ENCODE measurements at regions not wholly inside any gene's neighbourhood (a gene's known extent, or its start where the extent isn't known, plus 50 kb on each side); places are given as distances from the start of the nearest gene placed in this dataset.

DNA sequence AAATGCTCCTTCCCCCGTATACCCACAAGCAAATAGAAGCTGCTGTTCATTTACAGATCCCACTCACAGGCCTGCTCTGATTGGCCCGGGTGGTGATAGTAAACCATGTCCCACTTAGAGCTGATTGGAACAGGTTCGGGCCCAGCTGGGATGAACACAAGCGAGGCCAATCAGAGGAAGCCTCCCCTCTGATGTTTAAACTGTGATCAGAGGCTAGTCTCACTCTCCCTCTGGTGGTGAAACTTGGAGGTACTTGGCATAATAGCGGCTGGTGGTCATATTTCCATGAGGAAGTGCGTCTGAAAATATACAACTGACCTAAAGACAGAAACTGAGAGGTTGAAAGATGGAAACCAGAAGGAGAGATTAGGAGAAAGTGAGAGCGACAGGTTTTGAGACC, 51.5 kb upstream of the TRPC3 start (continued):
- TF ChIP-seq, protein P1, sequence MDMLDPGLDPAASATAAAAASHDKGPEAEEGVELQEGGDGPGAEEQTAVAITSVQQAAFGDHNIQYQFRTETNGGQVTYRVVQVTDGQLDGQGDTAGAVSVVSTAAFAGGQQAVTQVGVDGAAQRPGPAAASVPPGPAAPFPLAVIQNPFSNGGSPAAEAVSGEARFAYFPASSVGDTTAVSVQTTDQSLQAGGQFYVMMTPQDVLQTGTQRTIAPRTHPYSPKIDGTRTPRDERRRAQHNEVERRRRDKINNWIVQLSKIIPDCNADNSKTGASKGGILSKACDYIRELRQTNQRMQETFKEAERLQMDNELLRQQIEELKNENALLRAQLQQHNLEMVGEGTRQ (IDR thresholded peaks at IDR 0.05; ENCODE audit: low read depth, low read length) = no peak
- TF ChIP-seq, protein P1 (CRISPR knock-in tag; IDR thresholded peaks at IDR 0.05; ENCODE audit: borderline replicate concordance) = no peak
- TF ChIP-seq ZNF264 (CRISPR knock-in tag; IDR thresholded peaks at IDR 0.05) = no peak
- TF ChIP-seq, protein P2, sequence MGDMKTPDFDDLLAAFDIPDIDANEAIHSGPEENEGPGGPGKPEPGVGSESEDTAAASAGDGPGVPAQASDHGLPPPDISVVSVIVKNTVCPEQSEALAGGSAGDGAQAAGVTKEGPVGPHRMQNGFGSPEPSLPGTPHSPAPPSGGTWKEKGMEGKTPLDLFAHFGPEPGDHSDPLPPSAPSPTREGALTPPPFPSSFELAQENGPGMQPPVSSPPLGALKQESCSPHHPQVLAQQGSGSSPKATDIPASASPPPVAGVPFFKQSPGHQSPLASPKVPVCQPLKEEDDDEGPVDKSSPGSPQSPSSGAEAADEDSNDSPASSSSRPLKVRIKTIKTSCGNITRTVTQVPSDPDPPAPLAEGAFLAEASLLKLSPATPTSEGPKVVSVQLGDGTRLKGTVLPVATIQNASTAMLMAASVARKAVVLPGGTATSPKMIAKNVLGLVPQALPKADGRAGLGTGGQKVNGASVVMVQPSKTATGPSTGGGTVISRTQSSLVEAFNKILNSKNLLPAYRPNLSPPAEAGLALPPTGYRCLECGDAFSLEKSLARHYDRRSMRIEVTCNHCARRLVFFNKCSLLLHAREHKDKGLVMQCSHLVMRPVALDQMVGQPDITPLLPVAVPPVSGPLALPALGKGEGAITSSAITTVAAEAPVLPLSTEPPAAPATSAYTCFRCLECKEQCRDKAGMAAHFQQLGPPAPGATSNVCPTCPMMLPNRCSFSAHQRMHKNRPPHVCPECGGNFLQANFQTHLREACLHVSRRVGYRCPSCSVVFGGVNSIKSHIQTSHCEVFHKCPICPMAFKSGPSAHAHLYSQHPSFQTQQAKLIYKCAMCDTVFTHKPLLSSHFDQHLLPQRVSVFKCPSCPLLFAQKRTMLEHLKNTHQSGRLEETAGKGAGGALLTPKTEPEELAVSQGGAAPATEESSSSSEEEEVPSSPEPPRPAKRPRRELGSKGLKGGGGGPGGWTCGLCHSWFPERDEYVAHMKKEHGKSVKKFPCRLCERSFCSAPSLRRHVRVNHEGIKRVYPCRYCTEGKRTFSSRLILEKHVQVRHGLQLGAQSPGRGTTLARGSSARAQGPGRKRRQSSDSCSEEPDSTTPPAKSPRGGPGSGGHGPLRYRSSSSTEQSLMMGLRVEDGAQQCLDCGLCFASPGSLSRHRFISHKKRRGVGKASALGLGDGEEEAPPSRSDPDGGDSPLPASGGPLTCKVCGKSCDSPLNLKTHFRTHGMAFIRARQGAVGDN (CRISPR knock-in tag; IDR thresholded peaks at IDR 0.05) = no peak
- TF ChIP-seq, protein P3, sequence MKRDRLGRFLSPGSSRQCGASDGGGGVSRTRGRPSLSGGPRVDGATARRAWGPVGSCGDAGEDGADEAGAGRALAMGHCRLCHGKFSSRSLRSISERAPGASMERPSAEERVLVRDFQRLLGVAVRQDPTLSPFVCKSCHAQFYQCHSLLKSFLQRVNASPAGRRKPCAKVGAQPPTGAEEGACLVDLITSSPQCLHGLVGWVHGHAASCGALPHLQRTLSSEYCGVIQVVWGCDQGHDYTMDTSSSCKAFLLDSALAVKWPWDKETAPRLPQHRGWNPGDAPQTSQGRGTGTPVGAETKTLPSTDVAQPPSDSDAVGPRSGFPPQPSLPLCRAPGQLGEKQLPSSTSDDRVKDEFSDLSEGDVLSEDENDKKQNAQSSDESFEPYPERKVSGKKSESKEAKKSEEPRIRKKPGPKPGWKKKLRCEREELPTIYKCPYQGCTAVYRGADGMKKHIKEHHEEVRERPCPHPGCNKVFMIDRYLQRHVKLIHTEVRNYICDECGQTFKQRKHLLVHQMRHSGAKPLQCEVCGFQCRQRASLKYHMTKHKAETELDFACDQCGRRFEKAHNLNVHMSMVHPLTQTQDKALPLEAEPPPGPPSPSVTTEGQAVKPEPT (CRISPR knock-in tag; IDR thresholded peaks at IDR 0.05; ENCODE audit: low read depth) = no peak
- TF ChIP-seq ZZZ3 (CRISPR knock-in tag; IDR thresholded peaks at IDR 0.05; ENCODE audit: borderline replicate concordance) = no peak
- TF ChIP-seq SNAPC2 (CRISPR knock-in tag; IDR thresholded peaks at IDR 0.05) = no peak
- TF ChIP-seq, protein P4, sequence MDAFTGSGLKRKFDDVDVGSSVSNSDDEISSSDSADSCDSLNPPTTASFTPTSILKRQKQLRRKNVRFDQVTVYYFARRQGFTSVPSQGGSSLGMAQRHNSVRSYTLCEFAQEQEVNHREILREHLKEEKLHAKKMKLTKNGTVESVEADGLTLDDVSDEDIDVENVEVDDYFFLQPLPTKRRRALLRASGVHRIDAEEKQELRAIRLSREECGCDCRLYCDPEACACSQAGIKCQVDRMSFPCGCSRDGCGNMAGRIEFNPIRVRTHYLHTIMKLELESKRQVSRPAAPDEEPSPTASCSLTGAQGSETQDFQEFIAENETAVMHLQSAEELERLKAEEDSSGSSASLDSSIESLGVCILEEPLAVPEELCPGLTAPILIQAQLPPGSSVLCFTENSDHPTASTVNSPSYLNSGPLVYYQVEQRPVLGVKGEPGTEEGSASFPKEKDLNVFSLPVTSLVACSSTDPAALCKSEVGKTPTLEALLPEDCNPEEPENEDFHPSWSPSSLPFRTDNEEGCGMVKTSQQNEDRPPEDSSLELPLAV (CRISPR knock-in tag; conservative IDR thresholded peaks at IDR 0.05; ENCODE audit: low read depth) = no peak
- no peak for TF ChIP-seq ZNF180 (CRISPR knock-in tag; IDR thresholded peaks at IDR 0.05; ENCODE audit: borderline replicate concordance, low read depth)
- TF ChIP-seq HNRNPH1 (optimal IDR thresholded peaks at IDR 0.05; ENCODE audit: low read depth, low read length) = no peak
- no peak for TF ChIP-seq ESRRA (CRISPR knock-in tag; IDR thresholded peaks at IDR 0.05; ENCODE audit: low read depth)
- no peak for TF ChIP-seq RARG (CRISPR knock-in tag; IDR thresholded peaks at IDR 0.05; ENCODE audit: low read depth)
- TF ChIP-seq ZNF607 (CRISPR knock-in tag; IDR thresholded peaks at IDR 0.05; ENCODE audit: borderline replicate concordance) = no peak
- TF ChIP-seq, protein P5, sequence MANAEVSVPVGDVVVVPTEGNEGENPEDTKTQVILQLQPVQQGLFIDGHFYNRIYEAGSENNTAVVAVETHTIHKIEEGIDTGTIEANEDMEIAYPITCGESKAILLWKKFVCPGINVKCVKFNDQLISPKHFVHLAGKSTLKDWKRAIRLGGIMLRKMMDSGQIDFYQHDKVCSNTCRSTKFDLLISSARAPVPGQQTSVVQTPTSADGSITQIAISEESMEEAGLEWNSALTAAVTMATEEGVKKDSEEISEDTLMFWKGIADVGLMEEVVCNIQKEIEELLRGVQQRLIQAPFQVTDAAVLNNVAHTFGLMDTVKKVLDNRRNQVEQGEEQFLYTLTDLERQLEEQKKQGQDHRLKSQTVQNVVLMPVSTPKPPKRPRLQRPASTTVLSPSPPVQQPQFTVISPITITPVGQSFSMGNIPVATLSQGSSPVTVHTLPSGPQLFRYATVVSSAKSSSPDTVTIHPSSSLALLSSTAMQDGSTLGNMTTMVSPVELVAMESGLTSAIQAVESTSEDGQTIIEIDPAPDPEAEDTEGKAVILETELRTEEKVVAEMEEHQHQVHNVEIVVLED (CRISPR knock-in tag; IDR thresholded peaks at IDR 0.05; ENCODE audit: borderline replicate concordance) = no peak
- no peak for TF ChIP-seq NFIC (IDR thresholded peaks at IDR 0.05; ENCODE audit: low read length)
- peak; percentile 74 for TF ChIP-seq STAG1 (CRISPR knock-in tag; IDR thresholded peaks at IDR 0.05)
- TF ChIP-seq ZNF207 (IDR thresholded peaks at IDR 0.05; ENCODE audit: borderline replicate concordance) = no peak
- TF ChIP-seq JARID2 (CRISPR knock-in tag; IDR thresholded peaks at IDR 0.05; ENCODE audit: insufficient replicate concordance) = no peak

All from HepG2 (cell line).